Mesendoderm (in vitro differentiated cells): ENCODE measurements at regions not wholly inside any gene's neighbourhood (a gene's known extent, or its start where the extent isn't known, plus 50 kb on each side); places are given as distances from the start of the nearest gene placed in this dataset.

ENCODE experiments used
- DNase-seq: peaks from one replicate; pipeline ENCODE4 v3.0.0; 2013
- H2AK5ac ChIP-seq: 2 replicates; pipeline ENCODE4 v1.6.1; 2013; ENCODE audit warnings: low read length, inconsistent platforms
- H2BK120ac ChIP-seq: 2 replicates; pipeline ENCODE4 v1.6.1; 2013; ENCODE audit warnings: low read depth, mild to moderate bottlenecking, low read length, moderate library complexity, mixed read lengths
- H2BK15ac ChIP-seq: replicated peaks from 2 replicates; pipeline ENCODE4 v1.6.1; 2013; ENCODE audit warnings: low read depth, mild to moderate bottlenecking, moderate library complexity
- H2BK5ac ChIP-seq: 2 replicates; pipeline ENCODE4 v1.6.1; 2013; ENCODE audit warnings: low read length, inconsistent platforms
- H3K18ac ChIP-seq: 2 replicates; pipeline ENCODE4 v1.6.1; 2013; ENCODE audit warnings: mild to moderate bottlenecking, low read length, mixed read lengths
- H3K23ac ChIP-seq: one replicate; pipeline ENCODE4 v1.6.1; 2013; ENCODE audit warnings: low read length
- H3K27ac ChIP-seq: 2 replicates; pipeline ENCODE4 v1.5.1; 2013; ENCODE audit warnings: low read depth, mild to moderate bottlenecking, inconsistent platforms, low read length, moderate library complexity
- H3K27me3 ChIP-seq: 2 replicates; pipeline ENCODE4 v1.6.1; 2013; ENCODE audit warnings: low read length, control low read depth, mild to moderate bottlenecking, inconsistent platforms; ENCODE audit not compliant: insufficient read depth, poor library complexity
- H3K36me3 ChIP-seq: 2 replicates; pipeline ENCODE4 v1.6.1; 2013; ENCODE audit warnings: low read length, inconsistent platforms; ENCODE audit not compliant: control insufficient read depth, insufficient read depth
- H3K4ac ChIP-seq: one replicate; pipeline ENCODE4 v1.6.1; 2013; ENCODE audit warnings: low read depth, mild to moderate bottlenecking, low read length, moderate library complexity
- H3K4me1 ChIP-seq: 2 replicates; pipeline ENCODE4 v1.6.1; 2013; ENCODE audit warnings: low read depth, low read length, inconsistent platforms; ENCODE audit not compliant: control insufficient read depth
- H3K4me2 ChIP-seq: 2 replicates; pipeline ENCODE4 v1.6.1; 2013; ENCODE audit warnings: low read length
- H3K4me3 ChIP-seq: 2 replicates; pipeline ENCODE4 v1.5.1; 2013; ENCODE audit warnings: mild to moderate bottlenecking, low read length
- H3K56ac ChIP-seq: one replicate; pipeline ENCODE4 v1.6.1; 2013; ENCODE audit warnings: low read length
- H3K79me1 ChIP-seq: 2 replicates; pipeline ENCODE4 v1.6.1; 2013; ENCODE audit warnings: low read length, inconsistent platforms
- H3K79me2 ChIP-seq: 2 replicates; pipeline ENCODE4 v1.6.1; 2013; ENCODE audit warnings: mild to moderate bottlenecking, low read length; ENCODE audit not compliant: control insufficient read depth, insufficient read depth
- H3K9ac ChIP-seq: 2 replicates; pipeline ENCODE4 v1.6.1; 2013; ENCODE audit warnings: low read length, inconsistent platforms
- H4K5ac ChIP-seq: one replicate; pipeline ENCODE4 v1.6.1; 2013; ENCODE audit warnings: low read length
- H4K8ac ChIP-seq: one replicate; pipeline ENCODE4 v1.6.1; 2013; ENCODE audit warnings: low read depth, mild to moderate bottlenecking, control low read depth, low read length, moderate library complexity
- WGBS: extraction: QIAGEN DNeasy Blood & Tissue Kit; methylation state at CpG from one replicate; pipeline ENCODE4 v1.1.7; 2013; ENCODE audit warnings: low lambda C conversion rate, missing lambda C conversion rate; ENCODE audit not compliant: insufficient coverage; ENCODE audit errors: extremely low coverage; 5-methylcytosine and 5-hydroxymethylcytosine counted together

DNA sequence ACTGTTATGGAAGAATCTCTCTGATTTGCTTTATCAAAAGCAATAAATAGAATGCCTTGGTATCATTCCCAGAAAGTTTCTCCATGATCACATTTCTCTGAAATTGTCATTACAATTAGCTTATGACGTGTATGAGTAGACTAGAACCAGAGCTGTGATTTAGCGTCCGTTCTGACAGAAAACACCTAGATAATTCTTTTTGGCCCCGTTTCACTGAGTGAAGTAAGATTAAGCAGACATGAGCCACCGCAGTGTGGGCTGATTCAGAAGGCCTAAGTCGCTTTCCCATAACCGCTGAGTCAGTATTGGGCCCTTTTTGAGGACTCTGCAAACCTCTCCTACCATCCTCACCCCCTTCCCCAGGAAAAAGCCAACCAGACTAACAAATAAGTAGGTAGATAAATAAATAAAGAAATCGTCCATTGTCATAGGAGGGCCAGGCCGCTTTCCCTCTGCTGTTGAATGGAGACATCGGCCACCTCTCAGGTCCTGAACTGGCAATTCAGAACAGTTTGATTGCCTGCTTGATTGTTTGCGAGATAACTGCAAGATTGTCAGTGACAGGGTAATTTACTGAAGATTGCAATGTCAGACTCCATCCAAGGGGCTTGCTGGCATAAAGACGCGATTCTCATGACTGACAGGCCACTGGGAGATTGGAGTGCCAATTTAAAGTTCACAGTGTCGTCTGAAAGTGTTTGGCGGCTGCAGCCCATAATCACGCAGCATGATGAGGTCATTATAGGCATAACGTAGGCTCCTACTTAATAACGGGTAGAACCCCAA lies 105.0 kb upstream of the WWC1 start:
- no peak overlapping the region for H3K4me3 ChIP-seq
- no peak overlapping the region for H2AK5ac ChIP-seq
- no peak overlapping the region for H2BK120ac ChIP-seq
- no CpG with 5 or more reads among the region's 18 CpGs for WGBS
- H3K23ac ChIP-seq: no peak overlapping the region
- no peak overlapping the region for H4K5ac ChIP-seq
- no peaks in the 10 kb centered on the region for H3K36me3 ChIP-seq
- DNase-seq: no peak
- no peak overlapping the region for H3K4me2 ChIP-seq
- no peak overlapping the region for H2BK15ac ChIP-seq
- no peak overlapping the region for H3K27ac ChIP-seq
- no peak overlapping the region for H3K9ac ChIP-seq
- H3K56ac ChIP-seq: no peak overlapping the region
- H3K4me1 ChIP-seq: peaks cover 13% of the 10 kb centered on the region
- no peaks in the 10 kb centered on the region for H3K79me1 ChIP-seq
- H3K27me3 ChIP-seq: no peaks in the 10 kb centered on the region
- no peaks in the 10 kb centered on the region for H3K79me2 ChIP-seq
- H3K4ac ChIP-seq: no peak overlapping the region
- H2BK5ac ChIP-seq: no peak overlapping the region
- H3K18ac ChIP-seq: no peak overlapping the region
- H4K8ac ChIP-seq: no peak overlapping the region

- H3K79me1 ChIP-seq: no peaks in the 10 kb centered on the region
- H3K4me2 ChIP-seq: no peak overlapping the region
- DNase-seq: no peak
- H3K36me3 ChIP-seq: no peaks in the 10 kb centered on the region
- peak overlapping the region; percentile 32 for H3K18ac ChIP-seq
- H2BK120ac ChIP-seq: no peak overlapping the region
- peaks cover 13% of the 10 kb centered on the region for H3K4me1 ChIP-seq
- no peak overlapping the region for H3K23ac ChIP-seq
- H4K8ac ChIP-seq: no peak overlapping the region
- H3K4me3 ChIP-seq: no peak overlapping the region
- no peaks in the 10 kb centered on the region for H3K79me2 ChIP-seq
- no peak overlapping the region for H3K4ac ChIP-seq
- no peaks in the 10 kb centered on the region for H3K27me3 ChIP-seq
- no peak overlapping the region for H3K56ac ChIP-seq
- peak overlapping the region; percentile 0 for H3K27ac ChIP-seq
- no peak overlapping the region for H2BK15ac ChIP-seq
- H2BK5ac ChIP-seq: no peak overlapping the region
- WGBS: no CpG with 5 or more reads among the region's 6 CpGs
- H2AK5ac ChIP-seq: no peak overlapping the region
- H3K9ac ChIP-seq: no peak overlapping the region
- no peak overlapping the region for H4K5ac ChIP-seq
Observed at GRCh38 chr5:168187614-168188013, 103.8 kb upstream of the WWC1 start.

- no peak overlapping the region for H2BK15ac ChIP-seq
- H3K27ac ChIP-seq: no peak overlapping the region
- H3K23ac ChIP-seq: no peak overlapping the region
- no peak overlapping the region for H3K9ac ChIP-seq
- H3K4me3 ChIP-seq: no peak overlapping the region
- no peak overlapping the region for H2BK5ac ChIP-seq
- DNase-seq: peak; percentile 54
- no peak overlapping the region for H3K18ac ChIP-seq
- no peak overlapping the region for H4K5ac ChIP-seq
- no peaks in the 10 kb centered on the region for H3K79me2 ChIP-seq
- WGBS: no CpG with 5 or more reads among the region's 8 CpGs
- no peaks in the 10 kb centered on the region for H3K36me3 ChIP-seq
- no peak overlapping the region for H3K56ac ChIP-seq
- H2AK5ac ChIP-seq: no peak overlapping the region
- no peaks in the 10 kb centered on the region for H3K27me3 ChIP-seq
- no peak overlapping the region for H3K4ac ChIP-seq
- H2BK120ac ChIP-seq: no peak overlapping the region
- no peak overlapping the region for H4K8ac ChIP-seq
- no peak overlapping the region for H3K4me2 ChIP-seq
- peaks cover 13% of the 10 kb centered on the region for H3K4me1 ChIP-seq
- no peaks in the 10 kb centered on the region for H3K79me1 ChIP-seq
Observed at GRCh38 chr5:168188182-168188581, 103.3 kb upstream of the WWC1 start.

- no peak overlapping the region for H2BK120ac ChIP-seq
Observed at GRCh38 chr5:168192120-168192519, 99.3 kb upstream of the WWC1 start.

DNA sequence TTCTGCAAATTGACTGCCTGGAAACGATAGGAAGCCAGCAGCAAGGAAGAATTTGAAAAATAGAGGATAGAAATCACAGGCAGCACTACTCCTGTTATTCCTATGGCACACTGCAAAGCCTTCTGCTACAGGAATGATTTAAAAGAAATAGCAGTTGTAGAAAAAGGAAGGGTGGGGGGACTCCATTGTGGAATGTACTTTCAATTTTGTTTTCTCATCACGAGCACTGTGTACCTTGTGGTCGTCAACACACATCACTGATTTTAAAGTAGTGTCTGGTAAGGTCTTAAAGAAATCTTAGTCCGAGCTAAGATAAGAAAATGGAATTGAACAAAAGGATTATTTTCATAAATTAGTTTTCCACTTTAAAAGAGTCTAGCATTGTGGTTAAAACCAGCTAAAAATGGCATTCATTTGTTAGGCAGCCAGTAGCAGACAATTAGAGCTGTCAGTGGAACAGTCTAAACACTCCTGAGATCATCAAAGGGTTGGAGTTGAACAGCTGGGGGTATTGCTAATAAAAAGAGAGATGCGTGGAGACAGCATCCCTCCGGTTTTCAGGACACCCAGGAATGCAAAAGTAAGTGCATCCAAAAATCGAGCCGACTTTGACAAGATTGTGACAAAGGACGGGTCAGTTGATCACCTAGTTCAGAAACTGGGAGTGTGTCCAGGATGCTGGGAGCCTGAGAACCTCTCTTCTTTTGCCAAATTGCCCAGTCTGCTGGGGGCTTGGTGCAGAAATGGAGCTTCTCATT lies 97.8 kb upstream of the WWC1 start:
- Histone ChIP-seq H4K8ac (no peak overlapping the region), H3K4me3 (no peak overlapping the region), H3K4ac (no peak overlapping the region), H4K5ac (no peak overlapping the region), H3K9ac (no peak overlapping the region), H3K79me2 (no peaks in the 10 kb centered on the region), H3K56ac (no peak overlapping the region), H2BK120ac (no peak overlapping the region), H3K23ac (no peak overlapping the region), H3K27me3 (no peaks in the 10 kb centered on the region), H3K36me3 (no peaks in the 10 kb centered on the region), H2AK5ac (no peak overlapping the region), H3K18ac (no peak overlapping the region), H3K4me2 (no peak overlapping the region), H3K4me1 (no peaks in the 10 kb centered on the region), H3K27ac (no peak overlapping the region), H2BK5ac (no peak overlapping the region), H2BK15ac (no peak overlapping the region), H3K79me1 (no peaks in the 10 kb centered on the region)
- no CpG with 5 or more reads among the region's 9 CpGs for WGBS
- DNase-seq: no peak

More at GRCh38 chr5:168192120-168192519, 99.3 kb upstream of the WWC1 start:
- Histone ChIP-seq H2BK15ac (no peak overlapping the region), H3K27me3 (no peaks in the 10 kb centered on the region), H3K36me3 (no peaks in the 10 kb centered on the region), H4K5ac (no peak overlapping the region), H3K18ac (no peak overlapping the region), H3K9ac (no peak overlapping the region), H3K4me2 (no peak overlapping the region), H3K4me3 (no peak overlapping the region), H2AK5ac (no peak overlapping the region), H3K79me1 (no peaks in the 10 kb centered on the region), H3K79me2 (no peaks in the 10 kb centered on the region), H3K23ac (no peak overlapping the region), H4K8ac (no peak overlapping the region), H3K4ac (no peak overlapping the region), H3K4me1 (peaks cover 5% of the 10 kb centered on the region), H2BK5ac (no peak overlapping the region), H3K27ac (no peak overlapping the region), H3K56ac (no peak overlapping the region)
- DNase-seq: no peak
- WGBS: no CpG with 5 or more reads among the region's 4 CpGs
